ENCODE measurements at regions not wholly inside any gene's neighbourhood (a gene's known extent, or its start where the extent isn't known, plus 50 kb on each side); places are given as distances from the start of the nearest gene placed in this dataset.

- no TSS peak for BruUV-seq (replicated peaks)
- Histone ChIP-seq H2AFZ (ENCODE audit: low read depth, low read length, poor library complexity, severe bottlenecking) (no peak overlapping the region), H3K4me1 (ENCODE audit: control insufficient read depth in 1 of 2, insufficient read depth in 2 of 2, low read length in 2 of 2) (no peaks in the 10 kb centered on the region), H4K20me1 (ENCODE audit: insufficient read depth) (no peaks in the 10 kb centered on the region), H3K9me2 (ENCODE audit: insufficient read depth) (no peaks in the 10 kb centered on the region), H3K4me2 (ENCODE audit: low read length) (no peak overlapping the region), H3K4me3 (replicated peaks in 1 of 2; ENCODE audit: low read depth in 1 of 2, low read length in 2 of 2) (no peak overlapping the region), H3K79me2 (ENCODE audit: insufficient read depth, low read length) (no peaks in the 10 kb centered on the region), H3K9me3 (ENCODE audit: control insufficient read depth in 1 of 2, insufficient read depth in 1 of 2, low read depth in 1 of 2, low read length in 2 of 2) (no peaks in the 10 kb centered on the region), H3K9ac (ENCODE audit: low read length) (no peak overlapping the region), H3K27me3 (ENCODE audit: insufficient read depth, low read length) (no peaks in the 10 kb centered on the region), H3K27ac (ENCODE audit: low read depth, low read length) (no peak overlapping the region), H3K36me3 (ENCODE audit: control insufficient read depth in 1 of 2, insufficient read depth in 2 of 2, low read length in 2 of 2) (no peaks in the 10 kb centered on the region)
- no peak for TF ChIP-seq EGR1 (IDR thresholded peaks at IDR 0.05; ENCODE audit: low read depth)
- TF ChIP-seq EZH2 (IDR thresholded peaks at IDR 0.05): no peak
- TF ChIP-seq ZBTB33 (IDR thresholded peaks at IDR 0.05; ENCODE audit: extremely low read depth, insufficient replicate concordance, low read length): no peak
- no peak for TF ChIP-seq SP1 (IDR thresholded peaks at IDR 0.05; ENCODE audit: low read depth)
- TF ChIP-seq RAD21 (IDR thresholded peaks at IDR 0.05; ENCODE audit: low read depth): no peak
- TF ChIP-seq REST (IDR thresholded peaks at IDR 0.05; ENCODE audit: low read depth): no peak
- no peak for TF ChIP-seq TCF7L2 (IDR thresholded peaks at IDR 0.05; ENCODE audit: borderline replicate concordance, extremely low read depth, insufficient read depth, insufficient read length)
- TF ChIP-seq ATF3 (IDR thresholded peaks at IDR 0.05): no peak
- TF ChIP-seq SIN3A (IDR thresholded peaks at IDR 0.05; ENCODE audit: low read depth): no peak
- TF ChIP-seq ZNF274 (IDR thresholded peaks at IDR 0.05; ENCODE audit: low read depth, low read length): no peak
- TF ChIP-seq CEBPB (IDR thresholded peaks at IDR 0.05; ENCODE audit: low read depth): no peak
- RAD21 ChIA-PET (ENCODE audit: low non-redundant PET in 1 of 2, low total read pairs in 2 of 2, uncharacterized antibody in 2 of 2, unreplicated experiment in 2 of 2): no interaction called here
- CTCF ChIA-PET: no interaction called here
- DNase-seq (ENCODE audit: low read depth, low spot score) (no peak), ATAC-seq (no peak)
- intact Hi-C loops (cut with micrococcal nuclease): no loop called here
- POLR2A ChIA-PET: no interaction called here
Observed at GRCh38 chr3:111277226-111277625, 205.6 kb downstream of the NECTIN3 start.

Data from HCT116 (cell line).